ENCODE measurements at regions not wholly inside any gene's neighbourhood (a gene's known extent, or its start where the extent isn't known, plus 50 kb on each side); places are given as distances from the start of the nearest gene placed in this dataset.
A peak's percentile ranks its signal among the peaks of the same experiment; 100 is the strongest.
"Not testable (repeated sequence)": the region's sequence is repeated elsewhere in the genome, so short reads cannot be mapped to it uniquely, and the experiment has no call there.

DNA sequence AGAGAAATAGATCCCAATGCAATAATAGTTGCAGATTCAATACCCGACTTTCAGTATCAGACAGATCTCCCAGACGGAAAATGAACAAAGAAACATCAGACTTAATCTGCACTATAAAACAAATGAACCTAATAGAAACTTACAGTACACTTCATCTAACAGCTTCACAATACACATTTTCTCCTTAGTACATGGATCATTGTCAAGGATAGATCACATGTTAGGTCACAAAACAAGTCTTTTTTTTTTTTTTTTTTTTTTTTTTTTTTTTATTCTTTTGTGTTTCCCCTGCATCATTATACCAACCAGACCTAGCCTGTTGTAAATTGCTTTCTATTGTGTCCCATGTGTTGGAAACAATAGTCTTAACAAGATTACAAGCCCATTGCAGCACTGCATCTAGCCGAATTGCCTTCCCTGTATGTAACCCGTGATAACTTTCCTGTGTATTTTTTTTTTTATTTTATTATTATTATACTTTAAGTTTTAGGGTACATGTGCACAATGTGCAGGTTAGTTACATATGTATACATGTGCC is 134.0 kb upstream of the MAD2L1 start:
- DNase-seq (ENCODE audit: low read depth): not testable (repeated sequence)

- DNase-seq (ENCODE audit: low read depth): peak; percentile 2
Observed at GRCh38 chr4:120198411-120198810, 131.8 kb upstream of the MAD2L1 start.

DNA sequence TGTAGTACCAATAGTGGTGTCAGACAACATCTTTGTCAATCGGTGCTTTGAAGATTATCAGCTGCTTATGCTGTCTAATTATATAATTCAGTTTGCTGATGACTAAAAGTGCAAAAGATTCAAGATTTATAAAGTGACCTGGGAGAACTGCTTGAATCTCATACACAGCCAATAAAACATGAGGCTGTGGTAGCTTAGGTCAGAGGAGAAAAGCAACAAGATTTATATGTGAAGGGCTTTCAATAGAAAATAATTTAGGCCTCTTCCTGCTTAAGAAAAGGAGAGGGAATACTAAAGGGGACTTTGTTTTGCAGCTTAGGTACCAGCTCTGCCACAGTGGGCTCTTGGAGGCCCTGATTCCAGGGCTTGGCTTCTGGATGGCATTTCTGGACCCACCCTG is 111.0 kb upstream of the MAD2L1 start:
- DNase-seq (ENCODE audit: low read depth): no peak

DNA sequence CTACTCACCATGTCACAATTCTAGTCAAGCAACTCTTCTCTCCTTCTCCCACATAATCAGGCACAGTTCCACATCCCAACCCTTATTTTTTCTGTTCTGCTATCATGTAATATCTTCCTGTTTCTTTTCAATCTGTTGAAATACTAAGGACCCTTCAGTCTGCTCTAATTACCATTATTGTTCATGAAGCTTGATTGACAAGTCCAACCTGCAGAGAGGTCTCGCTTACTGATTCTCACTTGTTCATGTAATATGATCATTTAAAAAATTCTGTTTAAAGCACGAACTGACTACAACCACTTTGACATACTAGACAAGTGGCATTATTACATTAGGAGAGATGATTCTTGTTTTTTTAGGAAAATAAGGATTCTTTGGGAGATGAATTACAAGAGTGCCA is 108.6 kb upstream of the MAD2L1 start:
- DNase-seq (ENCODE audit: low read depth): no peak

GRCh38 chr4:120163895-120164294 is 97.2 kb upstream of the MAD2L1 start:
- no peak for DNase-seq (ENCODE audit: low read depth)

DNA sequence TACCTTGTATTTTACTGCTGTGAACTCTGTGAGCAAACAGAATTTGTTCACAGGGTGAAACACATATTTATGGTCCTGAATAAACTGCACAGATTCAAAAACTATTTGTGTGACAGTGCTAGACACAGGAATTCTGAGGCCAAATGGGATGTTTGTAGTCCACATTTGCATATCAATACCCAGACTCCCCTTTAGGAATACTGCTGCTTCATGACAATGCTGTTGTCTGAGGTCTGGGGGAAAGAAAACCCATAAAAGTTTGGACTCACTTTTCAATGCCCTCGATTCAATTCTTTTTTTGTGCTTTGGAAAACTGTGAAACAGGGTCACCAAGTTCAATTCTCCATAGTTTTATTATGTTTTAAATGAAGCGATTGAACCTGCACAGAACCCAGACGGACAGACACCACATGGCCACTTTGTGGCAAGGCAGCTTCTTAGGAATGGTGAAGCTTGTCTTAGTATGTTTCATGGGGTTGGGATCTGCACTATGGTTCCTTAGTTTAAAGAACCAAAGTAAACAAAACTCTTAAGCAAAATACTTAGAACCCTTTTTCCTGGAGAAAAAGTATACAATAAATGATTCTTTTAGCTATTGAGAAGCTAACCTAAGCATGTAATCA is 92.3 kb upstream of the MAD2L1 start:
- DNase-seq (ENCODE audit: low read depth): no peak

DNA sequence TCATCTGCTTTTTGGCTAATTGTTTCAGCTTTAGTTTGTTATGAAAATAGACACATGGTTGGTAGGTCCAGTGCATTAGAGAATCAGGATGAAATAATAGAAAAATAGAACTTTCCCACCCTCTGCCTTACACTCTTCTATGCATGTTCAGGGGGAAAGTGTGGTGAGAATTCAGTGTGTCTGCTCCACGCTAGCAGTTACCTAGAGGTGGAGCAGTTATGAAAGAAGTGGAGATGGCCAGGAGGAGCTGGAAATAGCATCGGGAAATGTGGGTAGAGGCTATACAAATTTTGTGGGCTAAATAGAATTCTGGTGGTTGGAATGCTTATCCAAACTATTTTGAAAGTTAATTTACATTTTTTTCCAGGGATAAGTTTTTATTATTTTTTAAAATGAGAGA is 91.4 kb upstream of the MAD2L1 start:
- DNase-seq (ENCODE audit: low read depth): no peak

DNA sequence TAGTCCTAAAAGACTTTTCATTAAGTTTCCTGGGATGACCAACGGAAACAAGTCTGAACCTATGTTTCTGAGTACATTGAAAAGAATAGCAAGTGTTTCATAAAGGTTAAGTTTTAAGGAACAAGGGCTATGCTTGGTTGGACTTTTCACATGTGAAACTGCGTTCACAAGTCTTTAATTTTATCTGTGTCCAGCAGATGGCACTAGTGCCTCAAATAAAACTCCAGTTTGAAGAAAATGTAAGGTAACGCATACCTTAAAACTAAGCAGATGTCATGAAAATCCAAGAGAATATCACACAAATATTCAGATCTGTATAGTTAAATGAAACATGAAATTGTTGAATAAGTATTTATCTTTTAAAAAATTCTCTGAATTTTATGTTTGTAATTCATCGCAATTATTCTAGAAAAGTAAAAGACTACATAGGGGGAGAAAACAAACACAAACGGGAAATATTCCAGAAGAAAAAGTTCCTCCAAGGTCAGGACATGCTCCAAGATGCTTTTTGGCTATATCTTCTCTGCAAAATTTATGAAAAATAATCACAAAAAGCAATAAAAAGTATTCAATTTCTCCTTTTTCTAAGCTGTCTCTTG is 89.6 kb upstream of the MAD2L1 start:
- peak; percentile 58 for DNase-seq (ENCODE audit: low read depth)

DNA sequence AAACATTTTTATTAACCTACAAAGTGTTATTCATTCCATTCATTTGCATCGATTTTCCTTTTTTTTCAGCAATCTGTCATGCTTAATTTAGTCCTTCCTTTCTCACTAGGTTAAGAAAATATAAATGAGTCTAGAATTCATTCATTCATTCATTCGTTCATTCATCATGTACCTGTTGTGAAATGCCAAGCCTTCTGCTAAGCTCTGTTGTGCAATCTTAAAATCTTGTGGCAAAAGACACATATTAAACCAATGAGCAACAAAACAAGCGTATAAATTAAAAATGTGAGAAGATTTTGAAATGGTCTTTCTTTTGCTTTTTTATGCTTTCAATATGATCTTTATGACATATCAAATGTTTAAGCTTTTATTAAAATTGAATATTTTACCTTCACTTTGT is 88.6 kb upstream of the MAD2L1 start:
- DNase-seq (ENCODE audit: low read depth): no peak

- no peak for DNase-seq (ENCODE audit: low read depth)
Observed at GRCh38 chr4:120144634-120145033, 78.0 kb upstream of the MAD2L1 start.

DNA sequence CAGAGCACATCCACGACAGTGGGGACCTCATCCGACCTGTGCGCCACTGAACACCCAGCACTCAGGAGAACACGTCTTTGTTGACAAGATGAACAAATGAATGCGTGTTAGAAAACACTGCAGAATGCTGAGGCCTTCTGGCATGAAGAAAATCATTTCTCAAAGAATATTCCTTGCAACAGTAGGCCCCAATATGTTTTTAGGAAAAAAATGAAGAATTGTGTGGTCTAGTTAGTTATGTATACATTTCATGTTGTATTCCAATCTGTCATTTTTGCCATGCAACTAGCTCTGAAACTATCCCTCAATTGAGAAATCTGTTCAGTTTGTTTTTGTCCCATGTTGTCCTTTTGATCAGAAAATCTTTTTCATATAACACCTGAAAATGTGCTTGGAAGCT is 77.4 kb upstream of the MAD2L1 start:
- no peak for DNase-seq (ENCODE audit: low read depth)

DNA sequence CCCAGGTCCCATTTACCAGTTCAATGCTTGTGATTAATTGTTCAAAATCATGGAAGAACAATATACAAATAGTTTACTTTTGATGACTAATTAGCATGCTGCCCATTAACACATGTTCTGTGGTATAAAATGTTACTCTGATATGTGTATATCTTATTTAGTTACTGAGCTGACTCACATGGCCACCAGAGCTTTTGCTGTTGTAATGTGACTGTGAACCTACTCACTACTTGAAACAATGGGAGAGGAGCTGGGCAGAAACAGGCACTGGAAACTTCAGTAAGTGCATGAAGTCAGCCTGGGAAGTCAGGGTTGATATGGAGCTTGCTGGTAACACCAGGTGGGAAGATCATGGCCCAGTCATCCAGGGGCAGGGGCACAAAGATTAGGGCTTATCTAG is 72.7 kb upstream of the MAD2L1 start:
- DNase-seq (ENCODE audit: low read depth): peak; percentile 7

GRCh38 chr4:120132935-120133334 is 66.3 kb upstream of the MAD2L1 start:
- peak; percentile 0 for DNase-seq (ENCODE audit: low read depth)

GRCh38 chr4:120130786-120131185 is 64.1 kb upstream of the MAD2L1 start:
- no peak for DNase-seq (ENCODE audit: low read depth)
